Peyer's patch (tissue), 4 donors: ENCODE measurements at regions not wholly inside any gene's neighbourhood (a gene's known extent, or its start where the extent isn't known, plus 50 kb on each side); places are given as distances from the start of the nearest gene placed in this dataset.

ENCODE experiments used
- DNase-seq, 3 donors: peaks; one replicate each; pipeline ENCODE4 v3.0.0-alpha.2; 2017 to 2019
- H3K27ac ChIP-seq, 4 donors: fragments of 200-600 bp; sonication (generic); one replicate each; pipeline ENCODE4 v1.5.1; 2016 to 2019
- H3K27me3 ChIP-seq, 2 donors: fragments of 200-600 bp; sonication (generic); one replicate each; pipeline ENCODE4 v1.5.1; 2019
- H3K36me3 ChIP-seq, 3 donors: fragments of 200-600 bp; sonication (generic); one replicate each; pipeline ENCODE4 v1.5.1; 2016 to 2019
- H3K4me1 ChIP-seq, 4 donors: fragments of 200-600 bp; sonication (generic); one replicate each; pipeline ENCODE4 v1.5.1; 2016 to 2019
- H3K4me3 ChIP-seq, 4 donors: fragments of 200-600 bp; sonication (generic); 1 replicate in 3 of 4; 2 replicates in 1 of 4; pipeline ENCODE4 v1.5.1; 2016 to 2019; ENCODE audit warnings: mild to moderate bottlenecking in 1 of 4
- H3K9me3 ChIP-seq, 4 donors: fragments of 200-600 bp; sonication (generic); one replicate each; pipeline ENCODE4 v1.5.1; 2016 to 2019; ENCODE audit warnings: mild to moderate bottlenecking in 1 of 4
- CTCF ChIP-seq, 6 experiments: fragments of 450-650 bp in 4 of 6; fragments of 200-600 bp in 2 of 6; sonication (generic) in 1 of 6; IDR thresholded peaks; one replicate each; pipeline ENCODE4 v1.5.1; 2017 to 2019; ENCODE audit warnings: antibody characterized with exemption in 6 of 6, mild to moderate bottlenecking in 3 of 6, moderate library complexity in 1 of 6
- POLR2A ChIP-seq, 2 donors: fragments of 450-650 bp; IDR thresholded peaks; one replicate each; pipeline ENCODE4 v1.5.1; 2017; ENCODE audit warnings: antibody characterized with exemption in 2 of 2, mild to moderate bottlenecking in 2 of 2, moderate library complexity in 2 of 2

GRCh38 chr14:38592764-38593442, 337.0 kb upstream of the CLEC14A start:
- Histone ChIP-seq H3K27me3 (no peaks in the 10 kb centered on the region), H3K36me3 (no peaks in the 10 kb centered on the region), H3K4me1 (no peaks in the 10 kb centered on the region), H3K9me3 (no peaks in the 10 kb centered on the region), H3K27ac (peak overlapping the region in 2 of 4 donors; percentile 19 to 43), H3K4me3 (no peak overlapping the region)
- no peak for DNase-seq
- TF ChIP-seq CTCF (IDR thresholded peaks at IDR 0.05) (no peak), POLR2A (IDR thresholded peaks at IDR 0.05) (no peak)

GRCh38 chr14:38589747-38590350, 334.0 kb upstream of the CLEC14A start:
- Histone ChIP-seq H3K4me1 (no peaks in the 10 kb centered on the region), H3K4me3 (no peak overlapping the region), H3K9me3 (no peaks in the 10 kb centered on the region), H3K27ac (no peak overlapping the region), H3K27me3 (no peaks in the 10 kb centered on the region), H3K36me3 (no peaks in the 10 kb centered on the region)
- DNase-seq: no peak
- TF ChIP-seq POLR2A (IDR thresholded peaks at IDR 0.05): no peak
- TF ChIP-seq CTCF (IDR thresholded peaks at IDR 0.05): no peak

- no peak overlapping the region for H3K27ac ChIP-seq
- no peaks in the 10 kb centered on the region for H3K27me3 ChIP-seq
- H3K4me3 ChIP-seq: no peak overlapping the region
- no peak for DNase-seq
- H3K9me3 ChIP-seq: no peaks in the 10 kb centered on the region
- TF ChIP-seq CTCF (IDR thresholded peaks at IDR 0.05): no peak
- no peak for TF ChIP-seq POLR2A (IDR thresholded peaks at IDR 0.05)
- H3K4me1 ChIP-seq: no peaks in the 10 kb centered on the region
- no peaks in the 10 kb centered on the region for H3K36me3 ChIP-seq
Observed at GRCh38 chr14:38583471-38583870, 327.6 kb upstream of the CLEC14A start.

GRCh38 chr14:38578278-38578681, 322.4 kb upstream of the CLEC14A start:
- H3K36me3 ChIP-seq: no peaks in the 10 kb centered on the region
- no peak for TF ChIP-seq CTCF (IDR thresholded peaks at IDR 0.05)
- no peak for TF ChIP-seq POLR2A (IDR thresholded peaks at IDR 0.05)
- DNase-seq: no peak
- H3K4me3 ChIP-seq: no peak overlapping the region
- H3K4me1 ChIP-seq: no peaks in the 10 kb centered on the region
- H3K27me3 ChIP-seq: no peaks in the 10 kb centered on the region
- H3K9me3 ChIP-seq: no peaks in the 10 kb centered on the region
- H3K27ac ChIP-seq: no peak overlapping the region

- DNase-seq: no peak
- Histone ChIP-seq H3K36me3 (no peaks in the 10 kb centered on the region), H3K27me3 (no peaks in the 10 kb centered on the region), H3K27ac (no peak overlapping the region), H3K4me1 (no peaks in the 10 kb centered on the region), H3K4me3 (no peak overlapping the region), H3K9me3 (no peaks in the 10 kb centered on the region)
- TF ChIP-seq CTCF (IDR thresholded peaks at IDR 0.05) (no peak), POLR2A (IDR thresholded peaks at IDR 0.05) (no peak)
Observed at GRCh38 chr14:38567703-38568102, 311.8 kb upstream of the CLEC14A start.
